ENCODE measurements at regions not wholly inside any gene's neighbourhood (a gene's known extent, or its start where the extent isn't known, plus 50 kb on each side); places are given as distances from the start of the nearest gene placed in this dataset.
"Not testable (repeated sequence)": the region's sequence is repeated elsewhere in the genome, so short reads cannot be mapped to it uniquely, and the experiment has no call there.

- DNase-seq (ENCODE audit: insufficient read length, low spot score) (no peak), FAIRE-seq (no peak)
Observed at GRCh38 chr10:131363416-131363815, 51.9 kb upstream of the TCERG1L start.

DNA sequence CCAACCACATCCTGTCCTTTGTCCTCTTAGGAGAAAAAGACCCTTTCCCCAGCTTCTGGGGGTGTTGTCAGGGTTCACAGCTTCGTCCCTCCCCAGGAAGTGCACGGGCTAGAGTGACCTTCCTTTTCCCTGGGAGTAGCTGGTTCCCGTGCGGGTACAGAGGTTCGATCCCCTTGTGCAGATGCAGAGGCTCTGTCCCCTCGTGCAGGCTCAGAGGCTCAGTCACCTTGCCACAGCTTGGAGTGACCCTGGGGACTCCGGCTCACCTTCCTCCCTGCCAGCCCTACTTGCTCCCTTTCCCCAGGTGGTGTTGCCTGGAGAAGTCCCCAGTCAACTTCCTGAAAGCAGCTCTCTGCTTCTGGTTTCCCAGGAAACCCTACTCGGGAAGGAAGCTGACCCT lies 60.0 kb upstream of the TCERG1L start:
- DNase-seq (ENCODE audit: insufficient read length, low spot score), result no peak
- FAIRE-seq, result no peak

DNA sequence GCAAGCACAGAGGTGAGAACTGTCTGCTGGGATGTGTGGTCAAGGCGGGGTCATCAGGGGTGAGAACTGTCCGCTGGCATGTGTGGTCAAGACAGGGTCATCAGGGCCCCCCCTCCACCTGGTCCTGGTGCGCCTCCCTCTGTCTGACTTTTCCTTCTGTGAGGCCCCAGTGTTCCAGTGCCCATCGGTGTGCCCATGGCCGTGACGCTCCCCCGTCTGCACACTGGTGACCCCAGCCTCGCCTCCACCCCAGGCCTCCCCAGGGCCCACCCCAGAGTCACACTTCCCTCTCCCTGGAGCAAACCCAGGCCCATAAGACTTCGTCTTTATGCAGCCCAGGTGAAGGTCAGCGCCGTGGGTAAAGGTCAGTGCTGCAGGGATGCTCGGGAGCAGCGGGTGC lies 70.1 kb upstream of the TCERG1L start:
- FAIRE-seq (no peak), DNase-seq (ENCODE audit: insufficient read length, low spot score) (no peak)

DNA sequence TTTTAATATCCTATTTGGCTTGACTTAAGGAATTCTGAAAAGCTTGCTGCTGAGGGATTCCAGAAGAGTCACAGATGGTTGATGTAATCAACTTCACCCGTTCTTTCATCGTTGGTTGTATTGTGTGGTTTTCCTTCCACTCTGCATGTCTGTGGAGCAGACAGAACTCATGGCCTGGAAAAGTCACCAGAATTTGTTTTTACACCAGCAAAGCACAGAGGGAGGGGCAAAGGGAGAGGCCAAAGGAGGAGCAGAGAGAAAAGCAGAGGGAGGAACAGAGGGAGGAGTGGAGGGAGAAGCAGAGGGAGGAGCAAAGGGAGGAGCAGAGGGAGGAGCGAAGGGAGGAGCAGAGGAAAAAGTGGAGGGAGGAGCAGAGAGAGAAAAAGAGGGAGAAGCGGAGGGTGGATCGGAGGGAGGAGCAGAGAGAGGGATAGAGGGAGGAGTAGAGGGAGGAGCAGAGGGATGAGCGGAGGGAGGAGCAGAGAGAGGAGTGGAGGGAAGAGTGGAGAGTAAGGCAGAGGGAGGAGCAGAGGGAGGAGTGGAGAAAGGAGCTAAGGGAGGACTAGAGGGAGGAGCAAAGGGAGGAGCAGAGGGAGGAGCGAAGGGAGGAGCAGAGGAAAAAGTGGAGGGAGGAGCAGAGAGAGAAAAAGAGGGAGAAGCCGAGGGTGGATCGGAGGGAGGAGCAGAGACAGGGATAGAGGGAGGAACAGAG lies 73.8 kb upstream of the TCERG1L start:
- not testable (repeated sequence) for FAIRE-seq; DNase-seq (ENCODE audit: insufficient read length, low spot score)

GRCh38 chr10:131387018-131387529 lies 75.6 kb upstream of the TCERG1L start:
- DNase-seq (ENCODE audit: insufficient read length, low spot score) (no peak), FAIRE-seq (no peak)

- FAIRE-seq (no peak), DNase-seq (ENCODE audit: insufficient read length, low spot score) (no peak)
Observed at GRCh38 chr10:131391936-131392335, 80.4 kb upstream of the TCERG1L start.

DNA sequence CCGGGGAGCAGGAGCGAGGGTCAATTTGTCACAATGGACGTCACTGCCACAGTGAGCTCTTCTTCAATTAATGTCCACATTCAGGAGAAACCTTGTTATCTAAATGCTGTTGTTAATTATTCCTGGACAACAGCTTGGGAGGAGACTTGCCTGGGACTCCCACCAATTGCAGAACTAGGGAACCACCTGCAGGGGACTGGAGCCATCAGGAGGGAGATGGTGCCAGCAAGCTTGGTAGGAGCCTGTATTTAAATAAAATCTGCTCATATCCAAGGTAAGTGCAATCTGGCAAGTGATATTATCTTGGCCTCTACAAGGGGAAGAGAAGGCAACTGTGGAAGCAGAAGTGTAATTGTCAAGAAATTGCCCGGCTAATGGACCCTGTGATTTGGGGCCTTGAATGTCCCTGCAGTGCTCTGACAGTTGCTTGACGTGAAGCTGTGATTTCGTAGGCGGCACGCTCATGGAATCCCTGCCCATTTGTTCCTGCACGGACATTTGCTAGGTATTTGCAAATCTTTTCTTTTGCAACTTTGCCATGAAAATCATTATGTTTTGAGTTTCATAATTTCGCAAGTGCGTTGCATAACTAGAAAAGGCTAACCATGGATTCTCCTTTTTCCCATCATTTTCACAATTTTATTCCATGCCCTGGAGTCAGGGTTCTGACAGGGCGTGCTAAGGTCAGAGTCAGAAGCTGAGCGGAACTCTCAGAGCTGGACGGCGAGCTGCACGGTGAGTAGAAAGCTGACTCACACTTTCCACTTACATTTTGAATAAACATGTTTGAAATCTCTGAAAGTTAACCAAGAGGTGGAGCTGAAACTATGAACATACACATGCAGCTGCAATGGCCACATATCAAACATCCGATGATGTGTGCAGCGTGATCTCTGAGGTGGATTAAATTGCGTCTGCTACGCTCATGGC lies 84.9 kb upstream of the TCERG1L start:
- DNase-seq (ENCODE audit: insufficient read length, low spot score) (no peak), FAIRE-seq (no peak)

- DNase-seq (ENCODE audit: insufficient read length, low spot score), result no peak
- FAIRE-seq, result no peak
Observed at GRCh38 chr10:131398166-131398565, 86.6 kb upstream of the TCERG1L start.

GRCh38 chr10:131399981-131400380 lies 88.5 kb upstream of the TCERG1L start:
- DNase-seq (ENCODE audit: insufficient read length, low spot score) (no peak), FAIRE-seq (no peak)

DNA sequence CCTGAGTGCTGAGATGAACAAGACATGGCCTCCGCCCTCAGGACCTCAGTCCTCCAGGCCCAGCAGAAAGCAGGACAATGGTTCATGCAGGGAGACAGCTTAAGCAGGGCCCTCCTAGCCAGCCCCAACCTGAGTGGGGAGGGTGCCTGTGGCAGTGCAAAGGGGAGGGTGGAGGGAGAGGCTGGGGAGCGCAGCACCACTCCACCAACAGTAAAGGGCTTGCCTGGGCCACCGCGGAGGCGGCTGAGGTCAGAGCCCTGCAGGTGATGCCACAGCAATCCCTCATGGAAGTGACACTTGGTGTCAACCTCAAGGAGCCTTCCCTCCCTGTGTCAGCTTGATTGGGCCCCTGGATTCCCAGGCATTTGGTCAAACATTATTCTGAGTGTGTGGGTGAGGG lies 89.0 kb upstream of the TCERG1L start:
- FAIRE-seq (no peak), DNase-seq (ENCODE audit: insufficient read length, low spot score) (no peak)

GRCh38 chr10:131402771-131403650 lies 91.5 kb upstream of the TCERG1L start:
- no peak for DNase-seq (ENCODE audit: insufficient read length, low spot score)

DNA sequence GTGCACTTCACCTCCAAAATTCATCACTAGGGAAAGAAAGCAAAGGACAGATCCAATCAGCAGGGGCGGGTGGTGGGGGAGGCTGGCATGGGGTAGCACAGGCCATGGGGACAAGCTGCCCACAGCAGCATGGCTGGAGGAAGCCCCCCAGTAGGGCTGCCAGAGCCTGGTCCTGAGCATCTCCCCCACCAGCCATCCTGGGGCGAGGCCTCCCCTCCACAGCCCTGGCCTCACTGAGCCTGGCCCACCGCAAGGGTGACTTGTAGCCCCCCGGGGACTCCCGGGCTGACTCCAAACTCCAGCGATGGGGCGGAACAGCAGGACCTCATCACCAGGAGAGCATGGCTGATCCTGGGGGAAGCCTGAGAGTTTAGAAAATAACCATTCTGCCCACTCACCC lies 92.4 kb upstream of the TCERG1L start:
- no peak for FAIRE-seq
- DNase-seq (ENCODE audit: insufficient read length, low spot score), result no peak

More at GRCh38 chr10:131402771-131403650, 91.5 kb upstream of the TCERG1L start:
- no peak for FAIRE-seq

DNA sequence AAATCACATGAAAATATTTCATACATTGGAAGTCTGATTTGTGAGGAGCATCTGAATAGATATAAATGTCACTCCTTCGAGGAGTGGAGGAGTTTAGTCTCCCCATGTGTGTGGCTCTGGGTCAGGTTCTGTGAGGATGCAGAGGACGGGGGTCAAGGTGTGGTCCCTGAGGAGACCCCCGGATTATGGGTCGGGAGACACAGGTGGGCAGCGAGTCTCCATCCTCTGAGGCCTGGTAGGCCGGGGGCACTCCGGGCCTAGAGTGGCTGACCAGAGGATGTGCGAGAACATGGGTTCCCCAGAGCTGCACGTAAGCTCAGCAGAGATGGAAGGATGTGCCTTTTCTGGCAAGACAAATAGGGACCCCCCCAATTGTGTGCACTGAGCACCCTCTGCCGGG lies 93.4 kb upstream of the TCERG1L start:
- FAIRE-seq (no peak), DNase-seq (ENCODE audit: insufficient read length, low spot score) (no peak)

- DNase-seq (ENCODE audit: insufficient read length, low spot score) (no peak), FAIRE-seq (no peak)
Observed at GRCh38 chr10:131406676-131407392, 95.3 kb upstream of the TCERG1L start.

DNA sequence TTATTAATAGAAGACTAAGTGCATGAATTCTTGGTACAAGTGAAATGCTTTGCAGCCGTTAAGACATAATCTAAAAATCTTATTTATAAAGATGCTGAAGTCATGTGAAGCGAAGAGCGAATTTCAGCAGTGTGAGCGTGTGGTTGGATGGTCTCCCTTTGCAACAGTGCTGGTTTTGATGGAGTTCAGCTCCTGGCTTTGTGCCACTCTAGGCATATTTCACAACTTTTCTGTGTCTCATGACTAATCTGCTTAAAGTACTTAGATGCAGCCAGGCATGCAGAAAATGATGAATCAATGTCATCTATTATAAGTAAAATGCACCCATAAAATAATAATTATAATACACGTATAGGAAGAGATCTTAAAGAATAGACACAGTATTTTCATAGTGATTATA lies 107.2 kb upstream of the TCERG1L start:
- FAIRE-seq, result no peak

GRCh38 chr10:131419797-131420196 lies 108.3 kb upstream of the TCERG1L start:
- FAIRE-seq (no peak), DNase-seq (ENCODE audit: insufficient read length, low spot score) (no peak)

More for the DNA sequence above, 107.2 kb upstream of the TCERG1L start:
- DNase-seq (ENCODE audit: insufficient read length, low spot score), result no peak

DNA sequence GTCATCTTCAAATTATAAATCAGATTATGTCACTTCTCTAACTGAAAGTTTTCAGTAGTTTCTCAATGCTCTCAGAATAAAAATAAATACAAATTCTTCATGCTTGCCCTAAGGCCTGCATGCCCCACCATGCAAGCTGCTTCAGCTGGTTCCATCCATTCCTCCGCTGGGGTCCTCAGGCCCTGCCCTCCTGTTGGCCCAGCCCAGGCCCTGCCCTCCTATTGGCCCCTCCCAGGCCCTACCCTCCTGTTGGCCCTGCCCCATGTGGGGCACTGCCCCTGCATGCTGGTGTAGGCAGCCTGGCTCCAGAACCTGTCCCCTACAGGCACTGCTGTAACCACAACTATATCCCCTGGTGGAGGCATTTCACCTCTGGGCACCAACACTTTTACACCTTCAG lies 109.3 kb upstream of the TCERG1L start:
- FAIRE-seq, result no peak
- no peak for DNase-seq (ENCODE audit: insufficient read length, low spot score)

DNA sequence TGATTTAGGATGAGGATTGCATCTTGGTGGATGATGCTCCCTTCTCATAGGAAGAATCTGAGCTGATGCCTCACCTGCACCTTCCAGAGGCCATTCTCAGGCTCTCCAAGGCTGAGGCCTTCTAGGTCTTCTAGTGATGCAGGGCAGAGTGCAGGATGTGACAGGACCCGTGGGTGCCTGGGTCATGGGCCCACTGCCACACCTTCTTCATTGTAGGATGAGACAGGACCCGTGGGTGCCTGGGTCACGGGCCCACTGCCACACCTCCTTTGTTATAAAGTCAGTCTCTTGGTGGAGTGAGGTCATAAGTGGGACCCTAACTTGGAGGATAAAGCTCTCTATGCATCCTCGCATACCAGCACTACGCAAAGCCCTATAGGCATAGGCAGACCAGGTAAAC lies 109.9 kb upstream of the TCERG1L start:
- DNase-seq (ENCODE audit: insufficient read length, low spot score) (no peak), FAIRE-seq (no peak)

DNA sequence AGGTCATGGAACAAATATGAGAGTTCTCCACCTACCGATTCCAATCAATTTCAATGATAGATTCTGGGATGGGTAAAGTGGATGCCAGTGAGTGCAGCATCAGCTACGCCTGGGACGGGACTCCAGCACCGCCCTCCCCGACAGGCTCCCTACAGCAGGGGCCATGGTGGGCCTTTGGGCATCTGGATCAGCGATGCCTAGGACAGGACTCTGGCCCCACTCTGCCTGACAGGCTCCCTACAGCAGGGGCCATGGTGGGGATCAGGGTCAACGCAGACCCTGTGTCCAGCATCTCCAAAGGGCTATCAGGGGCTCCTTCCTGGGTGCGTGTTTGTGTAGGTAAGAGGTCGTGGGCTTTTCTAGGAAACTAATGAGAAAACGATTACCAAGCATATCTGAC lies 111.2 kb upstream of the TCERG1L start:
- DNase-seq (ENCODE audit: insufficient read length, low spot score), result no peak
- no peak for FAIRE-seq

GRCh38 chr10:131424053-131424452 lies 112.5 kb upstream of the TCERG1L start:
- no peak for DNase-seq (ENCODE audit: insufficient read length, low spot score)
- FAIRE-seq, result no peak
